Neural cell (in vitro differentiated cells): ENCODE measurements at regions not wholly inside any gene's neighbourhood (a gene's known extent, or its start where the extent isn't known, plus 50 kb on each side); places are given as distances from the start of the nearest gene placed in this dataset.
"Not testable (repeated sequence)": the region's sequence is repeated elsewhere in the genome, so short reads cannot be mapped to it uniquely, and the experiment has no call there.

Experiments
- H2AFZ ChIP-seq: fragments of 200-600, 300-800 bp; sonication (generic), shearing (Covaris generic); 2 replicates; pipeline ENCODE4 v1.6.0; 2014; ENCODE audit warnings: low read depth, mild to moderate bottlenecking, antibody characterized with exemption, low read length, moderate library complexity
- H3F3A ChIP-seq: fragments of 200-600 bp; shearing (Covaris generic); 2 replicates; pipeline ENCODE4 v1.6.1; 2016; ENCODE audit warnings: mild to moderate bottlenecking, moderate library complexity, mixed read lengths, antibody characterized with exemption, low read length; ENCODE audit not compliant: insufficient read depth, poor library complexity, severe bottlenecking
- H3K27ac ChIP-seq: fragments of 200-600, 300-800 bp; sonication (generic), shearing (Covaris generic); 2 replicates; pipeline ENCODE4 v1.5.1; 2014; ENCODE audit warnings: mild to moderate bottlenecking, low read length, moderate library complexity
- H3K27me3 ChIP-seq: fragments of 300-800, 200-600 bp; sonication (generic), shearing (Covaris generic); 2 replicates; pipeline ENCODE4 v1.6.0; 2014; ENCODE audit warnings: mild to moderate bottlenecking, low read depth, low read length, moderate library complexity; ENCODE audit not compliant: insufficient read depth
- H3K36me3 ChIP-seq: fragments of 300-800, 200-600 bp; sonication (generic), shearing (Covaris generic); 2 replicates; pipeline ENCODE4 v1.5.1; 2014; ENCODE audit warnings: mild to moderate bottlenecking, antibody characterized with exemption, low read length, moderate library complexity; ENCODE audit not compliant: insufficient read depth
- H3K4me2 ChIP-seq: fragments of 300-800, 200-600 bp; sonication (generic), shearing (Covaris generic); 2 replicates; pipeline ENCODE4 v1.6.0; 2014; ENCODE audit warnings: mild to moderate bottlenecking, low read length
- H3K4me3 ChIP-seq: fragments of 300-800, 200-600 bp; sonication (generic), shearing (Covaris generic); 2 replicates; pipeline ENCODE4 v1.5.1; 2014; ENCODE audit warnings: mild to moderate bottlenecking, low read length, moderate library complexity
- H3K79me2 ChIP-seq: fragments of 200-600 bp; shearing (Covaris generic); replicated peaks from 2 replicates; pipeline ENCODE4 v1.6.0; 2014; ENCODE audit warnings: mild to moderate bottlenecking, low read length, moderate library complexity; ENCODE audit not compliant: insufficient read depth
- H3K9ac ChIP-seq: fragments of 300-800, 200-600 bp; sonication (generic), shearing (Covaris generic); 2 replicates; pipeline ENCODE4 v1.6.1; 2016; ENCODE audit warnings: mild to moderate bottlenecking, low read length, mixed read lengths
- H3K9me2 ChIP-seq: fragments of 200-600 bp; shearing (Covaris generic); 2 replicates; pipeline ENCODE4 v1.6.1; 2016; ENCODE audit warnings: mild to moderate bottlenecking, low read length, mixed read lengths; ENCODE audit not compliant: insufficient read depth
- H3K9me3 ChIP-seq: fragments of 200-600, 300-800 bp; sonication (generic), shearing (Covaris generic); 2 replicates; pipeline ENCODE4 v1.6.1; 2016; ENCODE audit warnings: mild to moderate bottlenecking, mixed run types, low read length, moderate library complexity, mixed read lengths
- H4K20me1 ChIP-seq: fragments of 200-600 bp; shearing (Covaris generic); 2 replicates; pipeline ENCODE4 v1.6.1; 2016; ENCODE audit warnings: mild to moderate bottlenecking, mixed run types; ENCODE audit not compliant: insufficient read depth
- CTCF ChIP-seq: fragments of 450-650 bp; IDR thresholded peaks from 2 replicates; pipeline ENCODE4 v1.5.1; 2014; ENCODE audit warnings: antibody characterized with exemption, mild to moderate bottlenecking, moderate library complexity; ENCODE audit not compliant: poor library complexity, severe bottlenecking
- EP300 ChIP-seq: fragments of 450-650 bp; conservative IDR thresholded peaks from 2 replicates; pipeline ENCODE4 v1.6.1; 2014; ENCODE audit warnings: antibody characterized with exemption, mild to moderate bottlenecking, moderate library complexity; ENCODE audit not compliant: poor library complexity, severe bottlenecking
- EZH2 ChIP-seq: fragments of 200-600, 300-800 bp; shearing (Covaris generic), sonication (generic); IDR thresholded peaks from 2 replicates; pipeline ENCODE4 v1.6.1; 2014; ENCODE audit warnings: antibody characterized with exemption, low read length, borderline replicate concordance, mild to moderate bottlenecking; ENCODE audit not compliant: insufficient read depth, poor library complexity, severe bottlenecking
- MXI1 ChIP-seq: fragments of 450-650 bp; conservative IDR thresholded peaks from 2 replicates; pipeline ENCODE4 v1.6.1; 2014; ENCODE audit warnings: antibody characterized with exemption, mild to moderate bottlenecking; ENCODE audit not compliant: poor library complexity, severe bottlenecking
- POLR2AphosphoS5 ChIP-seq: IDR thresholded peaks from 2 replicates; pipeline ENCODE4 v1.6.1; 2012
- RAD21 ChIP-seq: fragments of 450-650 bp; conservative IDR thresholded peaks from 2 replicates; pipeline ENCODE4 v1.6.1; 2014; ENCODE audit warnings: antibody characterized with exemption, mild to moderate bottlenecking, moderate library complexity
- REST ChIP-seq: IDR thresholded peaks from 2 replicates; pipeline ENCODE4 v1.6.1; 2012; ENCODE audit warnings: borderline replicate concordance
- SMC3 ChIP-seq: fragments of 450-650 bp; conservative IDR thresholded peaks from 2 replicates; pipeline ENCODE4 v1.6.1; 2014; ENCODE audit warnings: antibody characterized with exemption, mild to moderate bottlenecking, moderate library complexity; ENCODE audit not compliant: poor library complexity
- TAF1 ChIP-seq: IDR thresholded peaks from 2 replicates; pipeline ENCODE4 v1.6.1; 2012; ENCODE audit warnings: low read depth

- H2AFZ ChIP-seq, result no peak overlapping the region
- no peaks in the 10 kb centered on the region for H3K36me3 ChIP-seq
- H3K79me2 ChIP-seq, result no peaks in the 10 kb centered on the region
- no peaks in the 10 kb centered on the region for H4K20me1 ChIP-seq
- peak; percentile 33 for TF ChIP-seq SMC3
- TF ChIP-seq EP300, result peak; percentile 98
- TF ChIP-seq TAF1, result no peak
- TF ChIP-seq REST, result no peak
- peak; percentile 91 for TF ChIP-seq POLR2AphosphoS5
- TF ChIP-seq EZH2, result no peak
- TF ChIP-seq CTCF, result peak; percentile 16
- peak; percentile 38 for TF ChIP-seq RAD21
- TF ChIP-seq MXI1, result peak; percentile 20
- peak overlapping the region; percentile 34 for H3K4me2 ChIP-seq
- H3K9me3 ChIP-seq, result no peaks in the 10 kb centered on the region
- peak overlapping the region; percentile 77 for H3K27ac ChIP-seq
- peak overlapping the region; percentile 27 for H3K4me3 ChIP-seq
- H3F3A ChIP-seq, result peaks cover 4% of the 10 kb centered on the region
- H3K9ac ChIP-seq, result peak overlapping the region; percentile 21
- H3K9me2 ChIP-seq, result no peaks in the 10 kb centered on the region
- no peaks in the 10 kb centered on the region for H3K27me3 ChIP-seq
Measured at GRCh38 chr13:31605076-31605860, 134.1 kb upstream of the RXFP2 start.

GRCh38 chr13:31607531-31607930 lies 131.8 kb upstream of the RXFP2 start:
- H3K9me3 ChIP-seq, H3K4me2 ChIP-seq, H3K79me2 ChIP-seq, H3K36me3 ChIP-seq, H3K27ac ChIP-seq, H4K20me1 ChIP-seq, H3F3A ChIP-seq, H2AFZ ChIP-seq, H3K4me3 ChIP-seq, H3K9ac ChIP-seq, H3K27me3 ChIP-seq, H3K9me2 ChIP-seq: not testable (repeated sequence)

- not testable (repeated sequence) for H2AFZ ChIP-seq, H3K36me3 ChIP-seq, H3F3A ChIP-seq, H3K79me2 ChIP-seq, H3K27ac ChIP-seq, H3K9me2 ChIP-seq, H4K20me1 ChIP-seq, H3K27me3 ChIP-seq, H3K4me3 ChIP-seq, H3K4me2 ChIP-seq, H3K9me3 ChIP-seq, H3K9ac ChIP-seq
Measured at GRCh38 chr13:31608780-31609179, 130.5 kb upstream of the RXFP2 start.
